ENCODE measurements at regions not wholly inside any gene's neighbourhood (a gene's known extent, or its start where the extent isn't known, plus 50 kb on each side); places are given as distances from the start of the nearest gene placed in this dataset.
"Not testable (repeated sequence)": the region's sequence is repeated elsewhere in the genome, so short reads cannot be mapped to it uniquely, and the experiment has no call there.

DNA sequence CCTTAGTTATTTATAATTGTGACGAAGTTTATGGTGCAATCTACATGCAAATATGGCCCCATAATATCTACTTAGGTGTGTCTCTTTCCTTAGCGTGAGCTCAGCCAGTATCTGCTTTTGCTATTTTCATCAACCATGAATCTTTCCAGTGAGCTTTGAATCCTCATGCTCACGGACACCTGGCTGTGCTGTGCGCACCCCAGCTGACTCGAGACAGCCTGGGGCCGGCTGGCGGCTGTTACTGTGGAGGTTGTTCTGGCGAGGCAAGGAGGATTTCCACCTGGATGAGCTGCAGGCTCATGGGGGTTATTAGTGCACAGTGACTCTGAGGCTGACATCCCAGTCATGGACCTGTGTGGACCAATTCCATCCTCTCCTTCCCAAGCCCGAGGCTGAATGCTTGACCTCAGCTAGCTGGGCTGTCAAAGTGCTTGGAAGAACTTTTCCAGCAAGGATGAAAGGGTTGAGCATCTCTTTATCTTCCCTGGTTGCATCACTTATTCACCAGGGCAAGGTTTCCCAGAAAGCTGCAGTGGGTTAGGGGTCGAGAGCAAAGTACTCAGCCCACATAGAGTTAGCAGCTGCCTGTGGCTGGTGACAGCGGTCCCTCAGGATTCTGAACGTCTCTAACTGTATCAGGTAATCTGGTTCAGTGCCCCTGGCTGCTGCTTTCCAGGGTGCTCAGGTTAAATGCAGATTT is 141.7 kb downstream of the ARL4C start:
- H3K4me3 ChIP-seq (ENCODE audit: low read depth, low read length), result no peak overlapping the region
- TF ChIP-seq CTCF (IDR thresholded peaks at IDR 0.05; ENCODE audit: borderline replicate concordance, insufficient read depth, low read depth, low read length), result no peak

DNA sequence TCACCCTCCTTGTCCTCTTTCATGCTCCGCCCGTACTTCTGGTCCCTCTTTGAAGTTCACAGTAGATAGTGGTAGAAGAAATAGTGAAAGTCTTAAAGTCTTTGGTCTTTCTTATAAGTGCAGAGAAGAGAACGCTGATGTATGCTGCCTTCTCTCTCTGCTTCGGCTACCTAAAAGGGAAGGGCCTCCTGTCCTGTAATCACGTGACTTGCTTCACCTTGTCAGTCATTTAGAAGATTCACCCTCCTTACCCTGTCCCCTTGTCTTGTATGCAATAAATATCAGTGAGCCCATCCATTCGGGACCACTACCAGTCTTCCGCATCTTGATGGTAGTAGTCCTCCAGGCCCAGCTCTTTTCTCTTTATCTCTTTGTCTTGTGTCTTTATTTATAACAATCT is 144.6 kb downstream of the ARL4C start:
- no peak for TF ChIP-seq CTCF (IDR thresholded peaks at IDR 0.05; ENCODE audit: borderline replicate concordance, insufficient read depth, low read depth, low read length)
- no peak overlapping the region for H3K4me3 ChIP-seq (ENCODE audit: low read depth, low read length)

DNA sequence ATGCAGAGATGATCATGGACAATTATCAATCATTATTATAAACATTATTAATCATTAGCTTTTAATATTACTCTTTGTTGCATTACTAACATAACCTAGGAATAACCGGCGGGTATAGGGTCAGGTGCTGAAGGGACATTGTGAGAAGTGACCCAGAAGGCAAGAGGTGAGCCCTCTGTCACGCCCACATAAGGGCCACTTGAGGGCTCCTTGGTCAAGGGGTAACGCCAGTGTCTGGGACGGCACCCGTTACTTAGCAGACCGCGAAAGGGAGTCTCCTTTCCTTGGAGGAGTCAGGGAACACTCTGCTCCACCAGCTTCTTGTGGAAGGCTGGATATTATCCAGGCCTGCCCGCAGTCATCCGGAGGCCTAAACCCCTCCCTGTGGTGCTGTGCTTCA is 145.0 kb downstream of the ARL4C start:
- H3K4me3 ChIP-seq (ENCODE audit: low read depth, low read length), result not testable (repeated sequence)

GRCh38 chr2:234348081-234348480 is 148.8 kb downstream of the ARL4C start:
- no peak for TF ChIP-seq CTCF (IDR thresholded peaks at IDR 0.05; ENCODE audit: borderline replicate concordance, insufficient read depth, low read depth, low read length)
- H3K4me3 ChIP-seq (ENCODE audit: low read depth, low read length), result no peak overlapping the region

- no peak for TF ChIP-seq CTCF (IDR thresholded peaks at IDR 0.05; ENCODE audit: borderline replicate concordance, insufficient read depth, low read depth, low read length)
Measured at GRCh38 chr2:234345921-234346320, 151.0 kb downstream of the ARL4C start.

GRCh38 chr2:234344012-234344411 is 152.9 kb downstream of the ARL4C start:
- TF ChIP-seq CTCF (IDR thresholded peaks at IDR 0.05; ENCODE audit: borderline replicate concordance, insufficient read depth, low read depth, low read length), result no peak
- no peak overlapping the region for H3K4me3 ChIP-seq (ENCODE audit: low read depth, low read length)

More at GRCh38 chr2:234345921-234346320, 151.0 kb downstream of the ARL4C start:
- no peak overlapping the region for H3K4me3 ChIP-seq (ENCODE audit: low read depth, low read length)

DNA sequence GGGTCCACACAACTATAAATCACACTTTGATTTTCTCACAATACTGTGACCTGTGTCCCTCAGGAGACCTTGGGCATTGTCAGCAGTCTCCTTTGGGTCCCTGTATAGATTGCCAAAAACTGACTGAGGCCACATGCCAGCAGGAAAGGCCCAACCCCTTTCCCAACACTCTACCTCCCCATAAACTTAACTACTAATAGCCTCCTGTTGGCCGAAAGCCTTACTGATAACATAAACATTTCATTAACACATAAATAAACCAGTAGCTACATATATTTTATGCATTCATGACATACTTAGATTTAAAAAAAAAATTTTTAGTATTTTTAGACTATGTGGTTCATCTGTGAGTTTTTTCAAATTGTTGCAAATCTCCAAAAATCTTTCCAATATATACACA is 153.5 kb downstream of the ARL4C start:
- TF ChIP-seq CTCF (IDR thresholded peaks at IDR 0.05; ENCODE audit: borderline replicate concordance, insufficient read depth, low read depth, low read length), result no peak
- H3K4me3 ChIP-seq (ENCODE audit: low read depth, low read length), result no peak overlapping the region

Measured in GM12875 (cell line).